GM06990 (cell line): ENCODE measurements at regions not wholly inside any gene's neighbourhood (a gene's known extent, or its start where the extent isn't known, plus 50 kb on each side); places are given as distances from the start of the nearest gene placed in this dataset.
"Not testable (repeated sequence)": the region's sequence is repeated elsewhere in the genome, so short reads cannot be mapped to it uniquely, and the experiment has no call there.

ENCODE experiments used
- DNase-seq: peaks from one replicate; pipeline ENCODE4 v3.0.0-alpha.2; 2011; ENCODE audit not compliant: insufficient read length; ENCODE audit errors: extremely low read depth
- H3K27me3 ChIP-seq: replicated peaks from 2 replicates; pipeline ENCODE4 v1.6.0; 2011; ENCODE audit warnings: low read length; ENCODE audit not compliant: control insufficient read depth, insufficient read depth
- H3K36me3 ChIP-seq: 2 replicates; pipeline ENCODE4 v1.5.1; 2011; ENCODE audit warnings: low read length; ENCODE audit not compliant: control insufficient read depth, insufficient read depth
- H3K4me3 ChIP-seq: replicated peaks from 2 replicates; pipeline ENCODE4 v1.5.1; 2011; ENCODE audit warnings: low read depth, mild to moderate bottlenecking, control low read depth, low read length
- TF ChIP-seq, protein P1 (sequence below): IDR thresholded peaks from 2 replicates; pipeline ENCODE4 v1.5.1; 2011; ENCODE audit warnings: low read length, control low read depth, mild to moderate bottlenecking, inconsistent platforms; ENCODE audit not compliant: insufficient read depth, poor library complexity, severe bottlenecking

DNA sequence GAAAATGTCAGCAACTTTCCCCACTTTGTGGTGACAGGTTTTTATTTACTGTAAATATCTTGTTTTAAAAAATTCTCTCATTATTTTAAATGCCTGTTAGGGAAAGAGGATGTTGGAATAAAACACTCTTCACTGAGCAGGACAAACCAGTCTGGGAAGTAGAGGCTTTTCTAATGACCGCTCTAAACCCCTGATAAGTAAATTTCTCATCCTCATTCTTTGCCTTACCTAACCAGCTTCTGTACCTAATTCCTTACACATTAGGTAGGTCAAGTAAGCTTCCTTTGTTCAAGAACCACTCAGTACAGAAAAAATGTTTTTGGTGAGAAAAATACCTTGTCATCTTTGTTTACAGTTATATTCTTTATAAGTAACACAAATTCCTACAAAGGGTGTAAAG is 143.6 kb downstream of the GPR85 start:
- no peaks in the 10 kb centered on the region for H3K27me3 ChIP-seq
- TF ChIP-seq, protein P1, sequence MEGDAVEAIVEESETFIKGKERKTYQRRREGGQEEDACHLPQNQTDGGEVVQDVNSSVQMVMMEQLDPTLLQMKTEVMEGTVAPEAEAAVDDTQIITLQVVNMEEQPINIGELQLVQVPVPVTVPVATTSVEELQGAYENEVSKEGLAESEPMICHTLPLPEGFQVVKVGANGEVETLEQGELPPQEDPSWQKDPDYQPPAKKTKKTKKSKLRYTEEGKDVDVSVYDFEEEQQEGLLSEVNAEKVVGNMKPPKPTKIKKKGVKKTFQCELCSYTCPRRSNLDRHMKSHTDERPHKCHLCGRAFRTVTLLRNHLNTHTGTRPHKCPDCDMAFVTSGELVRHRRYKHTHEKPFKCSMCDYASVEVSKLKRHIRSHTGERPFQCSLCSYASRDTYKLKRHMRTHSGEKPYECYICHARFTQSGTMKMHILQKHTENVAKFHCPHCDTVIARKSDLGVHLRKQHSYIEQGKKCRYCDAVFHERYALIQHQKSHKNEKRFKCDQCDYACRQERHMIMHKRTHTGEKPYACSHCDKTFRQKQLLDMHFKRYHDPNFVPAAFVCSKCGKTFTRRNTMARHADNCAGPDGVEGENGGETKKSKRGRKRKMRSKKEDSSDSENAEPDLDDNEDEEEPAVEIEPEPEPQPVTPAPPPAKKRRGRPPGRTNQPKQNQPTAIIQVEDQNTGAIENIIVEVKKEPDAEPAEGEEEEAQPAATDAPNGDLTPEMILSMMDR, result no peak
- H3K4me3 ChIP-seq, result no peak overlapping the region
- no peaks in the 10 kb centered on the region for H3K36me3 ChIP-seq
- DNase-seq, result no peak

DNA sequence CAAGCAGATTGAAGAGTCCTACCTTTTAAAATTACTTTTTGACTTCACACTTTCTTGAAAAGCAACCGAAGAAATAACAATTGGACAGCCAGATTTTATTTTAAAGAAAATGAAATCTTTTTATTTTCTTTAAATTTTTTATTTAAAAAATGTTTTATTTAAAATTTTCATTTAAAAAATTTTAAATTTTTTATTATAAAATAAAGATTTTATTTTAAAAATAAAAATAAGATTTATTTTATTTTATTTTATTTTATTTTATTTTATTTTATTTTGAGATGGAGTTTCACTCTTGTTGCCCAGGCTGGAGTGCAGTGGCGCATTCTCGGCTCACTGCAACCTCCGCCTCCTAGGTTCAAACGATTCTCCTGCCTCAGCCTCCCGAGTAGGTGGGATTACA is 144.5 kb downstream of the GPR85 start:
- DNase-seq, H3K36me3 ChIP-seq, H3K4me3 ChIP-seq, H3K27me3 ChIP-seq: not testable (repeated sequence)

DNA sequence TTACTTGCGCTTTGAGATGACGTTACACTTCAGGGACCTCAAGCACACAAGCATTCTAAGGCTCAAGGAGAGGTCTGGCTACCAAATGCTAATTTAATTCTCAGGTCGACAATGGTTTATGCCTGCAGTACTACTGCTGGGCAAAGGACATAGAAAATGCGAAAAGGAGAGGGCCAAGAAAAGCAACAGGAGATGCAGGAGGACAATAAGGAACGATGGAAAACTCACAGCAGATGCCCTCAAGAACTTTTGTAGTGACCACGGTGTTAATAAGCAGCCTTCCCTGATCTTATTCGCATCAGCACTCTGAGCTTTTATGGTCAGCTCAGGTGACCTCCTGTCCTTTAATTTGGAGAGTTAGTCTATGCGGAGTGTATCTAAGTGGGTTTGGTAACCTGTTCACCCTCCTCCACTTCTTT is 146.3 kb downstream of the GPR85 start:
- TF ChIP-seq, protein P1, result no peak
- no peak for DNase-seq
- Histone ChIP-seq H3K36me3 (peaks cover 2% of the 10 kb centered on the region; the same call in 1 of the 2 replicates), H3K27me3 (no peaks in the 10 kb centered on the region), H3K4me3 (peak overlapping the region; percentile 75)

DNA sequence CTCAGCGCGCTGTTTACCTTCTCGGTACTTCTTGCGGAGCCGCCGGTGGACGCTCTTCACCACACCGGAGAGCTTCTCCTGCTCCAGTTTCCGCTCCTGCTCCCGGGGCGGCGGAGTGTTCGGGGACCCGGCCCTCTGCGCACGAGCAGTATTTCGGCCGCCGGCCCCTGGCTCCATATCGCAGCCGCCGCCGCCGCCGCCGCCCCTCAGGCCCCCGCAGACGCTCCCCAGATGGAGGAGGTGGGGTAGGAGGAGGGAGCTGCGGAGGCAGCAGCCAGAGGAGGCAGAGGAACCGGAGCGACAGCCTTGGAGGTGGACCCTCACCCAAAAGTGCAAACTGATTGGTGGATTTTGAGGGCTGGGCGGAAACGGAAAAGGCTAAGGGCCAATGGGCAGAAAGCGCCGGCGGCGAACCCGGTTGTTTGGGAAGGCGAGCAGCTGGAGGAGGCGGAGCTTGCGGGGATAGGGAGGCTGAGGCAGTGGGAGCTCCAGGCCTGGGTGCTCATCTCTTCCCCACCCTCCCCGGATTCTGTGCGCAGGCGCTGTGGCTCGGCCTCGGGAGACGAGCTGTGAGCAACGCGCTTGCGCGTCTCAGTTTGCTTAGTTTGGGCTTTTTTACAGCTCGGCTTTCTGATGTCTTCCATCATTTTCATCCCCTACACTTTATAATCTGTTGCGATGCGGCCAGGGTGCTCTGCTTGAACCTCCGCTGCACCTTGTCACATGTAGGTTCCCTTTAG is 146.9 kb downstream of the GPR85 start:
- H3K27me3 ChIP-seq, result no peaks in the 10 kb centered on the region
- peak; percentile 97 for DNase-seq
- peaks cover 2% of the 10 kb centered on the region; the same call in 1 of the 2 replicates for H3K36me3 ChIP-seq
- TF ChIP-seq, protein P1, result no peak
- peak overlapping the region; percentile 92 for H3K4me3 ChIP-seq

DNA sequence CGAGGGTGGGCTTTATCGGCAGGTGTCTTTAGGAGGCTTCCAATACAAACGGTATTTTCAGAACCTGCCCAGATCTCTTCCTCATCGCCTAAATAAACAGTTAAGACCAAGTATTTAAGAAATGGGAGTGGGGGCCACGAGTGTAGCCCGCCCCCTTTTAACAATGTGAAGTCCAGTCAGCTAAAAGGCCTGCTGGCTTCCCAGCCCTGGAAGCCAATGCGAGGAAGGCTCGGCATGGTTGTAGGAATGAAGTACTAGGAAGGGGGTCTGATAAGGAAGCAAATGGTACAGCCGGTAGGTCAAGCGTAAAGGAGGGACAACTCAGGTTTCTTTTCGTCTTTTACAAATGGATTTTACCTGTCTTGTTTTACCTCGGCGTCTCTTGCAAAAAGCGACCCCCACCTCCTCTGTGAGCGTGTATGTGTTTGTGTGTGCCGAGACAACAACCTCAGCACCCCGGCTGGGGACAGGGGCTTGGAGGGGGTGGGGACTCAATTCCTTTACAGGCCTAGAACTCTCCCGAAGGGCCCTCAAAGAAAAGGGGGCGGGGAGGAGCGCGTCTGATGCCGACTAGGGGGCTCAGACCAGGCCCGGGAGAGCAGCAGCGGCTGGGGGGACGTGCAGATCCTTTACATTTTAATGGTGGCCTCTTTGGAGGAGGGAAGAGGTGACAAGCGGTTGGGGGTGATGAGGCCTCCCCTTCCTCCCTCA is 147.6 kb downstream of the GPR85 start:
- DNase-seq, result no peak
- Histone ChIP-seq H3K36me3 (peaks cover 2% of the 10 kb centered on the region; the same call in 1 of the 2 replicates), H3K4me3 (peak overlapping the region; percentile 92), H3K27me3 (no peaks in the 10 kb centered on the region)
- TF ChIP-seq, protein P1, result no peak

DNA sequence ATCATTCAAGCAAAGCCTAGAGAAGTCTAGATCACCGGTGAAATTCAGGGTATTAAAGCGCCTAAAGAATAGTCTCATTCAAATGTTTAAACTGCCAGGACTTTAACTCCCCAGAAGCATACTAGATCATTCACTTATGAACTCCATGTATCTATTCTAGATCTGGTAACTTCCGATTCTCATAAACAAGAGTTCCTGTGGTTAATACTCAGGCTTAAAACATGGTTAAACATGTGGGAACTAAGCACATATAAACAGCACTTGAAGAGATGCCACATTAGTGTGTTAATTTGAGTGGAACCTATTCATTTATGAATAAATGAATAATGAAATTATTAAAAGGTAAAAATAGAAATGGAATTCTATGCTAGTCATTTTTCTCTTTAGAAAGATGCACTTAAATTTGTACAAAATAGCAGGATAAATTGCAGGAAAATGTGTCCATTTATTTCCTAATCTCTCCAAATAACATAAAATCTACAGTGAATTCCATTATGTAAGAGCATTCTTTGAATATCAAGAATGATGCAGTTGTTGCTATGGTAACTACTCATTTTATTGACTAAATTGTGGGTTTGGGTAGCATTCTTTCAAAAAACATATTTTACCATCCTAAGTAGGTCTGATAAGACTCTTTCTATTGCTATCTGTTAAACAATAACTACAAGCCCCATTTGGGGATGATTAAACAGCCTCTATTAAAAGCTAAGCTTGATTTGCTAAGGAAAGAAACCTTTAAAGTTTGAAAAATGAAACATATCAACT is 147.6 kb upstream of the TMEM168 start:
- H3K4me3 ChIP-seq, result no peak overlapping the region
- DNase-seq, result no peak
- H3K36me3 ChIP-seq, result peaks cover 2% of the 10 kb centered on the region; the same call in 1 of the 2 replicates
- TF ChIP-seq, protein P1, result no peak
- H3K27me3 ChIP-seq, result no peaks in the 10 kb centered on the region
